IMR-90 (cell line): ENCODE measurements at regions not wholly inside any gene's neighbourhood (a gene's known extent, or its start where the extent isn't known, plus 50 kb on each side); places are given as distances from the start of the nearest gene placed in this dataset.

Experiments
- ATAC-seq: fragments of 200-7000 bp; cut with Tn5 transposase; 2 replicates; pipeline ENCODE4 v1.9.1; 2020; ENCODE audit warnings: low read depth, mild to moderate bottlenecking, moderate library complexity
- BruUV-seq: library from RNA; stranded (reverse); fragments of 400-500 nt; replicated peaks from 2 replicates; lab custom pipeline; 2021; lab: Mats Ljungman, UMichigan
- CTCF ChIA-PET: fragments of 300-600 bp; formaldehyde crosslinking; extraction: SDS; loops from one replicate; lab custom pipeline; 2021; ENCODE audit warnings: antibody characterized with exemption; lab: Yijun Ruan, JAX
- POLR2A ChIA-PET: fragments of 300-600 bp; sonication (Branson Sonifier 250); formaldehyde crosslinking; loops from one replicate; lab custom pipeline; 2022; ENCODE audit warnings: antibody characterized with exemption; ENCODE audit not compliant: unreplicated experiment; lab: Charles Lee
- DNase-seq: peaks from one replicate; pipeline ENCODE4 v3.0.0; 2013
- H2AFZ ChIP-seq: replicated peaks from 2 replicates; pipeline ENCODE3; 2013; ENCODE audit warnings: low read length, mild to moderate bottlenecking; ENCODE audit not compliant: poor library complexity
- H2AK5ac ChIP-seq: 2 replicates; pipeline ENCODE4 v1.6.1; 2013; ENCODE audit warnings: low read depth, low read length, inconsistent platforms
- H2AK9ac ChIP-seq: replicated peaks from 2 replicates; pipeline ENCODE3; 2013; ENCODE audit warnings: mild to moderate bottlenecking, low read depth, low read length, moderate library complexity; ENCODE audit not compliant: poor library complexity
- H2BK120ac ChIP-seq: 2 replicates; pipeline ENCODE4 v1.6.1; 2013; ENCODE audit warnings: low read depth, low read length, inconsistent platforms
- H2BK15ac ChIP-seq: 3 replicates; pipeline ENCODE4 v1.6.1; 2013; ENCODE audit warnings: low read depth, low read length, inconsistent platforms
- H2BK20ac ChIP-seq: 2 replicates; pipeline ENCODE4 v1.6.1; 2013; ENCODE audit warnings: low read depth, mild to moderate bottlenecking, inconsistent platforms, low read length, moderate library complexity
- H2BK5ac ChIP-seq: 2 replicates; pipeline ENCODE4 v1.6.1; 2013; ENCODE audit warnings: mild to moderate bottlenecking, low read depth, low read length, inconsistent platforms; ENCODE audit not compliant: poor library complexity, severe bottlenecking
- H3K14ac ChIP-seq: replicated peaks from 2 replicates; pipeline ENCODE4 v1.6.1; 2013; ENCODE audit warnings: low read depth, low read length, inconsistent platforms
- H3K18ac ChIP-seq: 2 replicates; pipeline ENCODE4 v1.6.1; 2013; ENCODE audit warnings: low read depth, low read length, control low read depth
- H3K23ac ChIP-seq: 2 replicates; pipeline ENCODE4 v1.6.1; 2013; ENCODE audit warnings: low read depth, low read length, inconsistent platforms
- H3K27ac ChIP-seq: 2 replicates; pipeline ENCODE4 v1.5.1; 2013; ENCODE audit warnings: mild to moderate bottlenecking, control low read depth, low read length; ENCODE audit not compliant: insufficient read depth
- H3K27me3 ChIP-seq: 2 replicates; pipeline ENCODE4 v1.6.1; 2013; ENCODE audit warnings: low read length; ENCODE audit not compliant: control insufficient read depth, insufficient read depth
- H3K36me3 ChIP-seq: 2 replicates; pipeline ENCODE4 v1.6.1; 2013; ENCODE audit warnings: low read length, mixed read lengths; ENCODE audit not compliant: control insufficient read depth, insufficient read depth
- H3K4ac ChIP-seq: 2 replicates; pipeline ENCODE4 v1.6.1; 2013; ENCODE audit warnings: low read depth, low read length, inconsistent platforms
- H3K4me1 ChIP-seq: 2 replicates; pipeline ENCODE4 v1.6.1; 2013; ENCODE audit warnings: low read length, mixed read lengths; ENCODE audit not compliant: control insufficient read depth, insufficient read depth
- H3K4me2 ChIP-seq: 2 replicates; pipeline ENCODE4 v1.6.1; 2013; ENCODE audit warnings: low read depth, mild to moderate bottlenecking, control low read depth, low read length, moderate library complexity
- H3K4me3 ChIP-seq: 2 replicates; pipeline ENCODE4 v1.5.1; 2013; ENCODE audit warnings: low read depth, mild to moderate bottlenecking, control low read depth, low read length, moderate library complexity; ENCODE audit not compliant: insufficient read depth
- H3K56ac ChIP-seq: 2 replicates; pipeline ENCODE4 v1.6.1; 2013; ENCODE audit warnings: low read length, inconsistent platforms; ENCODE audit not compliant: insufficient read depth; ENCODE audit errors: extremely low read depth
- H3K79me1 ChIP-seq, 2 experiments: 2 replicates each; pipeline ENCODE4 v1.6.1; 2013; ENCODE audit warnings: low read length in 2 of 2, inconsistent platforms in 1 of 2, low read depth in 1 of 2
- H3K9ac ChIP-seq: 2 replicates; pipeline ENCODE4 v1.6.1; 2013; ENCODE audit warnings: low read depth, low read length, control low read depth
- H3K9me1 ChIP-seq: 2 replicates; pipeline ENCODE4 v1.6.1; 2013; ENCODE audit warnings: low read length, inconsistent platforms; ENCODE audit not compliant: insufficient read depth
- H3K9me3 ChIP-seq: 2 replicates; pipeline ENCODE4 v1.6.1; 2013; ENCODE audit warnings: low read length; ENCODE audit not compliant: control insufficient read depth, insufficient read depth
- H4K20me1 ChIP-seq: 2 replicates; pipeline ENCODE4 v1.6.1; 2013; ENCODE audit warnings: low read length, inconsistent platforms; ENCODE audit not compliant: insufficient read depth
- H4K5ac ChIP-seq: 2 replicates; pipeline ENCODE4 v1.6.1; 2013; ENCODE audit warnings: mild to moderate bottlenecking, low read depth, low read length, control low read depth
- H4K8ac ChIP-seq, 2 experiments: 2 replicates each; pipeline ENCODE4 v1.6.1; 2013; ENCODE audit warnings: low read depth in 2 of 2, low read length in 2 of 2, control low read depth in 1 of 2, inconsistent platforms in 1 of 2
- H4K91ac ChIP-seq: 2 replicates; pipeline ENCODE4 v1.6.1; 2013; ENCODE audit warnings: low read depth, low read length, inconsistent platforms; ENCODE audit not compliant: insufficient read depth
- BHLHE40 ChIP-seq: fragments of 150-350 bp; IDR thresholded peaks from 2 replicates; pipeline ENCODE4 v1.6.1; 2016; ENCODE audit warnings: mild to moderate bottlenecking, low read depth, low read length
- CHD1 ChIP-seq: IDR thresholded peaks from 2 replicates; pipeline ENCODE4 v1.6.1; 2012; ENCODE audit warnings: low read depth, low read length, improper control_type of control experiment
- FOS ChIP-seq: fragments of 150-350 bp; IDR thresholded peaks from 2 replicates; pipeline ENCODE4 v1.6.1; 2016; ENCODE audit warnings: low read depth, low read length
- MAFK ChIP-seq: IDR thresholded peaks from 2 replicates; pipeline ENCODE4 v1.6.1; 2012; ENCODE audit warnings: low read depth, low read length, improper control_type of control experiment
- MAZ ChIP-seq: IDR thresholded peaks from 2 replicates; pipeline ENCODE4 v1.6.1; 2012; ENCODE audit warnings: low read depth, mild to moderate bottlenecking, low read length, improper control_type of control experiment, moderate library complexity, borderline replicate concordance
- MXI1 ChIP-seq: IDR thresholded peaks from 2 replicates; pipeline ENCODE4 v1.6.1; 2012; ENCODE audit warnings: low read depth, mild to moderate bottlenecking, low read length, moderate library complexity, borderline replicate concordance
- NFE2L2 ChIP-seq: fragments of 150-350 bp; IDR thresholded peaks from 2 replicates; pipeline ENCODE4 v1.6.1; 2016; ENCODE audit warnings: low read depth, mild to moderate bottlenecking, low read length
- RAD21 ChIP-seq: IDR thresholded peaks from 2 replicates; pipeline ENCODE4 v1.6.1; 2012; ENCODE audit warnings: low read length, improper control_type of control experiment
- RCOR1 ChIP-seq: IDR thresholded peaks from 2 replicates; pipeline ENCODE4 v1.6.1; 2012; ENCODE audit warnings: mild to moderate bottlenecking, low read length, improper control_type of control experiment; ENCODE audit not compliant: insufficient replicate concordance
- SMC3 ChIP-seq: fragments of 150-350 bp; IDR thresholded peaks from 2 replicates; pipeline ENCODE4 v1.6.1; 2016; ENCODE audit warnings: low read depth, mild to moderate bottlenecking, antibody characterized with exemption, low read length, moderate library complexity
- WGBS, 2 experiments: methylation state at CpG; one replicate each; pipeline versions ENCODE4 v1.1.5 to v1.1.7; 2013; ENCODE audit warnings: missing lambda C conversion rate in 2 of 2; ENCODE audit not compliant: insufficient read length in 1 of 2; ENCODE audit errors: extremely low coverage in 2 of 2; 5-methylcytosine and 5-hydroxymethylcytosine counted together
- dilution Hi-C: fragments of 300-500 bp; cut with HindIII; formaldehyde crosslinking; loops from one replicate; pipeline ENCODE4 v1.14.3; 2018; ENCODE audit warnings: low sequenced_read_pairs; ENCODE audit not compliant: unreplicated experiment
- in situ Hi-C: fragments of 300-500 bp; cut with MboI; formaldehyde crosslinking; loops from 3 replicates; pipeline ENCODE4 v1.14.3; 2019; ENCODE audit warnings: low sequenced_read_pairs, inconsistent platforms, mixed read lengths
- intact Hi-C: fragments of 100-400 bp; cut with micrococcal nuclease; formaldehyde crosslinking; loops from 2 replicates; pipeline ENCODE4 v1.10.0; 2022
- TF ChIP-seq, protein P1 (sequence below): fragments of 150-350 bp; IDR thresholded peaks from 2 replicates; pipeline ENCODE4 v1.6.1; 2017; ENCODE audit warnings: mild to moderate bottlenecking, antibody characterized with exemption, low read length, low read depth
- TF ChIP-seq, protein P2 (sequence below): fragments of 150-350 bp; IDR thresholded peaks from 2 replicates; pipeline ENCODE4 v1.6.1; 2016; ENCODE audit warnings: low read depth, mild to moderate bottlenecking, low read length, moderate library complexity, borderline replicate concordance

DNA sequence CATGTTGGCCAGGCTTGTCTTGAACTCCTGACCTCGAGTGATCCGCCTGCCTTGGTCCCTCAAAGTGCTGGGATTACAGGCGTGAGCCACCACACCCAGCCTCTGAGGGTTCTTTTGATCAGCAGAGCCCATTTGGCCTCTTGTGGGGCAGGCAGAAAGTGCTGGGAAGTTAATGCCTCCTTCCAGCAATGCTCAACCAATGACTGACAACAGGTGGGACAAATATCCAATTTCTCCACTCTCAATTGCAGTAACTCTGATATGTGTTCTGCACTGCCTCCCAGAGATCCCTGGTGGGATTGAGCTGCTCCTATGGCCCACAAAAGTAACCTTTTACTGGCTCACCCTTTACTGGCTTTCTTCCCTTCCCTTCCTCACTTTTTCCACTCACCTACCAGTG is 79.9 kb upstream of the APC start:
- in situ Hi-C loops, result no loop called here
- no peak overlapping the region for H3K4ac ChIP-seq

More for the DNA sequence above, 79.9 kb upstream of the APC start:
- Histone ChIP-seq H3K79me1 (no peaks in the 10 kb centered on the region), H2AK5ac (no peak overlapping the region), H3K36me3 (no peaks in the 10 kb centered on the region), H4K20me1 (no peaks in the 10 kb centered on the region), H2BK15ac (no peak overlapping the region), H2BK5ac (no peak overlapping the region), H4K91ac (no peak overlapping the region), H3K18ac (no peak overlapping the region), H4K5ac (no peak overlapping the region), H2AK9ac (no peak overlapping the region), H3K9me1 (no peaks in the 10 kb centered on the region), H3K27ac (no peak overlapping the region), H3K56ac (no peak overlapping the region), H2BK20ac (no peak overlapping the region), H3K9ac (no peak overlapping the region), H2AFZ (no peak overlapping the region), H2BK120ac (no peak overlapping the region), H4K8ac (no peak overlapping the region), H3K23ac (no peak overlapping the region), H3K4me1 (no peaks in the 10 kb centered on the region), H3K9me3 (no peaks in the 10 kb centered on the region), H3K4me2 (no peak overlapping the region), H3K4me3 (no peak overlapping the region), H3K14ac (no peak overlapping the region), H3K27me3 (no peaks in the 10 kb centered on the region; the same call in 1 of the 2 replicates)
- ChIA-PET CTCF (no interaction called here), POLR2A (no interaction called here)
- DNase-seq (no peak), ATAC-seq (no peak)
- intact Hi-C loops, result no loop called here
- no CpG with 5 or more reads among the region's 3 CpGs for WGBS, 2 experiments
- TF ChIP-seq MAZ, result no peak
- TF ChIP-seq FOS, result no peak
- TF ChIP-seq CHD1, result no peak
- TF ChIP-seq MAFK, result no peak
- no peak for TF ChIP-seq BHLHE40
- no peak for TF ChIP-seq MXI1
- TF ChIP-seq SMC3, result no peak
- no peak for TF ChIP-seq NFE2L2
- no peak for TF ChIP-seq RAD21
- TF ChIP-seq RCOR1, result no peak
- TF ChIP-seq, protein P1, sequence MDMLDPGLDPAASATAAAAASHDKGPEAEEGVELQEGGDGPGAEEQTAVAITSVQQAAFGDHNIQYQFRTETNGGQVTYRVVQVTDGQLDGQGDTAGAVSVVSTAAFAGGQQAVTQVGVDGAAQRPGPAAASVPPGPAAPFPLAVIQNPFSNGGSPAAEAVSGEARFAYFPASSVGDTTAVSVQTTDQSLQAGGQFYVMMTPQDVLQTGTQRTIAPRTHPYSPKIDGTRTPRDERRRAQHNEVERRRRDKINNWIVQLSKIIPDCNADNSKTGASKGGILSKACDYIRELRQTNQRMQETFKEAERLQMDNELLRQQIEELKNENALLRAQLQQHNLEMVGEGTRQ, result no peak
- TF ChIP-seq, protein P2, sequence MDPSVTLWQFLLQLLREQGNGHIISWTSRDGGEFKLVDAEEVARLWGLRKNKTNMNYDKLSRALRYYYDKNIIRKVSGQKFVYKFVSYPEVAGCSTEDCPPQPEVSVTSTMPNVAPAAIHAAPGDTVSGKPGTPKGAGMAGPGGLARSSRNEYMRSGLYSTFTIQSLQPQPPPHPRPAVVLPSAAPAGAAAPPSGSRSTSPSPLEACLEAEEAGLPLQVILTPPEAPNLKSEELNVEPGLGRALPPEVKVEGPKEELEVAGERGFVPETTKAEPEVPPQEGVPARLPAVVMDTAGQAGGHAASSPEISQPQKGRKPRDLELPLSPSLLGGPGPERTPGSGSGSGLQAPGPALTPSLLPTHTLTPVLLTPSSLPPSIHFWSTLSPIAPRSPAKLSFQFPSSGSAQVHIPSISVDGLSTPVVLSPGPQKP, result no peak
- BruUV-seq, result no TSS peak
- dilution Hi-C loops, result no loop called here
